Activated naive CD4-positive, alpha-beta T cell treated with anti-CD3 and anti-CD28 coated beads, Interleukin-2, amount 50 U/mL, for 16 hours (primary cell): ENCODE measurements at regions not wholly inside any gene's neighbourhood (a gene's known extent, or its start where the extent isn't known, plus 50 kb on each side); places are given as distances from the start of the nearest gene placed in this dataset.

ENCODE experiments used
- DNase-seq: peaks from one replicate; pipeline ENCODE4 v3.0.0-alpha.2; 2020

DNA sequence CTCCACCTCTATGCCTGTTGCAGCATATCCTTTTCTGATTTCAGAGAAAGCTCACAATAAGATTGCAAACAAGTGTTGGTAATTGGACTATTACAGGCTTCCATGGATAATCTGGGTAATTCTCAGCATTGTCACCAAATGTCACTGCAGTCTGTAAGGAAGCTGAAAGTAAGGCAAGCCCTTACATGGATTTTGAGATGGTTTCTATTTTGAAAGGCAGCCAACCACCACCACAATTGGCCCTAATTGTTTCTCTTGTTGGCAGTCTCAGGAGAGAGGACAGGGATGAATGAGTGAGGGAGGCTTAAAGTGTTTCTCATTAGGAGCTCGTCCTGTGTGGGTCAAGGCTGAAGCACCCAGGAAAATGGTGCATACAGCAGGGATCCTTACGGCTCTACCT, 879.9 kb downstream of the TUSC7 start:
- DNase-seq: no peak

DNA sequence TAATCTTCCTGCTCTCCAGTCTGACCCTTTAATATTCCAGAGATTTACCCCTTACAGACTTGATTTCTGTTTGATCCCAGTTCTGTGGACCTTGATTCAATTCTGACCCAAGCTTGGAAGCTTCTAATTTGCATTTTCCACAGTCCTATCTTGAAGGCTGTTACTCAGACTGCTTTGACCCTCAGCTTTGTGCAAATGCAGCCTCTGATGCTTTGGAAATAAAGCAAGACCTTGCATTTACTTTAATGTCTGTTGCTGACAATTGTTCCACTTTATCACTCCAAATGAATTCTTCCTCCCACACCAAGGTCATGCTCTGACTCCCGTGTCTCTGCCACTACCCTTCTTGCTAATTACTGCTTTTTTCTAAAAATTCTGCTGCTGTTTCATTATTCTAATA, 886.0 kb downstream of the TUSC7 start:
- DNase-seq: no peak

DNA sequence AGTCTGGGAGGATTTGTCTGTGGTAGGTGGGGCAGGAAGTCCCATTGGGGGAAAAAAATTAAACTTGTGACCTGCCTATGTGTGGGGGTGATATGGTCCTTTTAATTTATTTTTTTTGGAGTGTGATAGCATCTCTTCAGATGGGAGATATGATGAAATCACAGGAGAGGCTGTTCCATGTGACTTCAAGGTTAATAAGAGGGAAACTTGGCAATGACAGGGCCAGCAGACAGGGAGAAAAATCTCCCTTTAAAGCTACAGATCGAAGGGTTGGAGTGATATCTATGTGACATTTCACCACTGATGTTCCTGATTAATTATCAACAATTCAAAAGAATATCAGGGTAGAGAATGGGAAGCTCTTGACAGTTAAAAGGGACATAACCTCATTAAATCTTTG, 886.9 kb downstream of the TUSC7 start:
- DNase-seq: no peak

DNA sequence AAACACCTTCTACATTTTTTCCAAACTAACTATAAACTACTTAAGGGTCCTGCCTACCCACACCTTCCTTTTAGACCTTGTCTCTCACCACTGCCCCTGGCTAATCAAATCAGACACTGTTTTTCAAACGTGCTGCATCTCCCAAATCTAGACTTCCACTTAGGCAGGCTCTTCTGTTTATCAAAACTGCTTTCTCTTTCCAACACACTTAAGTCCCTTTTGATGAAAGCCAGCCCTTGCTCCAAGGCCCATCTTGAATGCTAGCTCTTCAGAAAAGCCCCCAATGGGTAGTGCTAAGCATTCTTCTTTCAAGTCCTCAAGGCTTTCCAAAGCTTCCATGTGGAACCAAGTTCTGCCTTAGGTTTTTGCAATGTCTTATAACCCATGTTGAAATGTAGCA, 888.3 kb downstream of the TUSC7 start:
- DNase-seq: no peak

DNA sequence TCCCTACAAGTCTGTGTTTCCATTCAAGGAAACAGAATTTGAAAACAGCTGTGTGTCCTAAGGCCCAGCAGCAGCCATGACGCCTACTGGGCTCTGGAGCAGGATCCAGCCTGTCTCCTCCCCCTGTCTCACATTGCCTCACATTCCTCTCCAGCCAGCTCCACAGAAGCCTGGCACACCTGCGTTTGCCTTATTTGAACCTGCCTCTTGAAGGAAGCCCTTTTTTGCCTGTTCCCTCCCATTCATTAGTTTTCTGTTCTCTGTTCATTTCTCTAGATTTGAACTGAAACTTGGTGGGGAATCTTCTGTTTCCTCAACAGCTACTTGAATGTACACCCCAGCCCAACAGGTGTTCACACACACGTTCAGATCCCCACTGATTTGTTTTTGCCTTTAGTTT, 890.5 kb downstream of the TUSC7 start:
- no peak for DNase-seq

DNA sequence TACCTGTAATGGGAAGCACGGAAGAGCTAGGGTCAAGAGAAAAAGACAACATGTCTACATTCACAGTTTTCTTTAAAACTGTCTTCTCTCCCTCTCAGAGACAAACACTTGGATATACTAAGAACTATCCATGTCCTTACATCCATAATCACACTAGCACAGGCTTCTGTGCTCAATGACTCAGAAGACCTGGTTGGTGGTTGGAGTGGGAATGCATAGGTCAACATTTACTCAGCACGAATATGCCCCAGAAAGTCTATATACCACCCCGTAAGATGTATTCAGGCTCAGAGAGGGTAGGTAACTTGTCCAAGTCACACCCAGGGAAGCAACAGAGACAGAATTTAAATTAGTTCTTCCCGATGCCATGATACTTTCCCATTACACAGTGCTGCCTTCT, 891.1 kb downstream of the TUSC7 start:
- DNase-seq: no peak

DNA sequence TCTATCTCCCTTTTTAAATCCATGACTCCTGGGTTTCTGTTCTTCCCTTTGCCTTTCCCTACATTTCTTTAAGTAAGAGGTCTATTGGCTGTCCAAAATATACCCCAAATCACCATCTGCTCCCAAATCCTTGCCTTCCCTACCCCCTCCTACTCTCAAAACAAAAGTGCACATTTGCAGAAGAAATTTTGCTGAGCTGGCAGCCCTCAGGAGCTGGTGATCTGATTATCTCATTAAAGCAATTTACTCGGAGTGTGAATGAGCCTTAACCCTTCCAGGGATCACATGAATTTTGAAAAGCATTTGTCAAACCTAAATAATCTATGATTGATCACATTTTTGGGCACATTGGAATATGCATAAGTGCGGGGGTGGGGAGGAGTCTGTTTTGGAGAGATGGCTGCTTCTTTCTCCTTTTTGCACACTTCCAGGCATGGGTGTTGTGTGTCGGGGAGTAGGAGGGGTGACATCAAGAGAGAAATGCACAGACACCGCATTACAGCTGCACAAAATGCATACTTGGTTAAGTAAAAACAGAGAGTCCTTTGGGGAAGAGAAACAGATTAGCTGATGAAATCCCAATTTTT, 892.6 kb downstream of the TUSC7 start:
- DNase-seq: no peak

DNA sequence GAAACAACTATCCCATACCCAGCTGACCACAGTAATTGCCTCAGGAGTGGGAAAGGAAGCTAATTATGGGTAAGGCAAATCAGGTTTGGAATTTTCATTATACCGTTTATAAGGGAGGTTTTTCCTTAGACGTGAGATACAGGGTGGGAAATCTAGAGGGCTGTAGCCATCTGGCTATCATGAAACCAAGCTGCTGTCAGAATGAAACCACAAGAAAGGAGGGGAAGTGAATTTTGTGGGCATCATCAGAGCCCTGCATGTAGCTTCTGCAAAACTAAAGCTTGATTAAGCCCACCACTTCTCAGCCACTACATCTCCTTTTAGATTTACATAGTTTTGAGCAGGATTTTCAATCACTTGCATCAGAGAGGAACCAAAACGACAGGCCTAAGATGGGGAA, 893.5 kb downstream of the TUSC7 start:
- DNase-seq: no peak

DNA sequence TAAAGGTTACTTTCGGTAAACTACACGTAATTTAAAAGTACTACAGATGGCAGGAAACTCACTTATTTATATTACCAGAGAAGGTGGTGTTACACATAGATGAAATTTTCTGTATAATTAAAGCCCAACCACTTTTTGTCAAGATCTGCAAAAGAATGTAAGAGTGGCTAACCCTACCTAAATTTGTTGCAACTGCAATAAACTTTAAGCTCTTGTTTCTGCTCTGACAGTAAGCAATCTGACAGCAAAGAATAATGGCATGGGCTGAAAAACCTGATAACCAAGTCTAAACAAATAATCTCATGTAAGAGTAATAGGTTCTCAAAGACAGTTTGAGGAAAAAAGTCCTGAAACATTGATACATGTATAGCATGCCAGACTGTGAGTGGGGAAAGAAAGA, 897.3 kb downstream of the TUSC7 start:
- no peak for DNase-seq

DNA sequence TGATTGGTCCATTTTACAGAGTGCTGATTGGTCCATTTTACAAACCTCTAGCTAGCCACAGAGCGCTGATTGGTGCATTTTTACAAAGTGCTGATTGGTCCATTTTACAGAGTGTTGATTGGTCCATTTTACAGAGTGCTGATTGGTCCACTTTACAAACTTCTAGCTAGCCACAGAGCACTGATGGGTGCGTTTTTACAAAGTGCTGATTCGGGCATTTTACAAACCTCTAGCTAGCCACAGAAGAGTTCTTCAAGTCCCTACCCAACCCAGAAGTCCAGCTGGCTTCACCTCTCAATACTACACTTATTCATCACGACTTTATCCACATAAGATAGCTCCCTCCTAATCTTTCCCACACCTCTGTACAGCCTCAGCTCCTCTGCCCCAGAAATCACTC, 899.8 kb downstream of the TUSC7 start:
- DNase-seq: no peak

DNA sequence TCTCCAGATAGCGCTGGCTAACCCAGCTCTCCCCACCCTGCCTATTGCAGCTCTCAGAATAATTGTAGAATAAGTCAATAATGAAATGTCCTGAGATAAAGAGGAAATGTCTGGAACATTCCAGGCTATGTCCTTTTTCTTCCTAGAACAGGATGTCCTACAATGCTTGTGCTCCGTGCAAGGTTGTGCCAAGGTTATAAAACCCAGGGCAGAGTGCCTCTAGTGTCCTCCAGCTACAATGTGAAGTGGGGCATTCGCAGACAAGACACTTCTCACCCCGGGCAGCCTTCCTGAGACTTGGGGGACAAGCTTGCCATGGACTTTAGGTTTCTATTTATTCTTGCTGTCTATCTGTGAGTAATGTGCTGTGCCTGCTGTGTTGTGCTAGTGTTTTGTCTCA, 900.6 kb downstream of the TUSC7 start:
- no peak for DNase-seq

DNA sequence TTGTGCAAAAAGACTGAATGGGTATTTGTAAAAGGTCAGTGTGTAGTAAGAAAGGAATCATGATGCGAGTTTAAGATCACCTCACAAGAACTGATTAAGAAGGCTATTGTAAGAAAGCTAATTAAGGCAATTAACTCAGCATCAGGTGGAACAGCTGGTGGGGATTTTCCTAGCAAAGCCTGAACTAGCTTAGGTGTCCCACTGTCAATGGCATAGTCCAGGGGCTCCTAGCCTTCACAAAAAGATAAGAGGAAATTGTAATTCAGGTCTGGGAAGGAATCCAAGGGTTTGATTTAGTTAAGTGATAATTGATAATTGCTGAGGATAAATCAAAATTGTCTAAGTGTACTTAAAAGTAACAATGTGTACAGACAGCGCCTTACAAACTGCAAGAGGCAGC, 901.6 kb downstream of the TUSC7 start:
- no peak for DNase-seq

DNA sequence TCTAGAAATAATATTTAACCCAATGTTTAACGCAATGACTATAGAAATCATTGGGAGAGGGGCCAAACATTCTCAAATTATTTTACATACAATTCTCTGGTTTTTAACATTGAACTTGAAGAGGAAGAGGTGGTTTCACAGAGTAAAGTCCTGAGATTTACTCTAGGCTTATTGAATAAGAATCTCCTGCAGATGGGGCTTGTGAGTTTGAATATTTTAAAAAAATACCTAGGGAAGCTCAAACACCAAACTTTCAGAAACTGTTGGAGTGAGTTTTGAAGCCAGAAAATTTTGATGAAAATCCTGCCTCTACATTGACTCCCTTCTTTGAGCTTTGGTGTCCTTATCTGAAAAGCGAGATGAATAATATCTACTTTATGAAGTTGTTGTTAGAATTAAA, 906.6 kb downstream of the TUSC7 start:
- DNase-seq: no peak

DNA sequence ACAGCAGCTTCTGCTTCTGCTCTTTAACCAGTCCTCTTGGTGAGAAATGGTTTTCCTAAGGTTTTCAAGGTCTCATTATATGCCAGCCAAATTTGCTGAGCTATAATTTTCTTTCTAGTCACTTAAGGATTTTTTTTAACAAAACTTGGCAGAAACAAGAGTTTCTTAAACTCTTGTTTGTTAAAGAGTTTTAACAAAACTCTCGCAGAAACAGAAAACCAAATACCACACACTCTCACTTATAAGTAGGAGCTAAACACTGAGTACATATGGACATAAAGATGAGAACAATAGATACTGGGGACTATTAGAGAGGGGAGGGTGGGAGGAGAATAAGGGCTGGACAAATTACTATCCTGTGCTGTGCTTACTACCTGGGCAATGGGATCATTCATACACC, 908.3 kb downstream of the TUSC7 start:
- no peak for DNase-seq

DNA sequence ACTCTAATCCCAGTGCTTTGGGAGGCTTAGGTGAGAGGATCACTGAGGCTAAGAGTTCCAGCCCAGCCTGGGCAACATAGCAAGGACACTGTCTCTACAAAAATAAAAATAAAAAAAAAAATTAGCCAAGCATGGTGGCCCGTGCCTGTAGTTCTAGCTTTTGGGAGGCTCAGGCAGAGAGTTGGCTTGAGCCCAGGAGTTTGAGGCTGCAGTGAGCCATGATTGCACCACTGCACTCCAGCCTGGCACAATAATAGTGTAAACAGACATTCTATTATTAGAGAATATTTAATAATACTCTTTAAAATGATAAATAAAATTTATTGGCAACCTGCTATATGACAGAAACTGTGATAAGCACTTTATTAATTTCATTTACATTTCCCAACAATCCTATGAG, 908.9 kb downstream of the TUSC7 start:
- DNase-seq: no peak

DNA sequence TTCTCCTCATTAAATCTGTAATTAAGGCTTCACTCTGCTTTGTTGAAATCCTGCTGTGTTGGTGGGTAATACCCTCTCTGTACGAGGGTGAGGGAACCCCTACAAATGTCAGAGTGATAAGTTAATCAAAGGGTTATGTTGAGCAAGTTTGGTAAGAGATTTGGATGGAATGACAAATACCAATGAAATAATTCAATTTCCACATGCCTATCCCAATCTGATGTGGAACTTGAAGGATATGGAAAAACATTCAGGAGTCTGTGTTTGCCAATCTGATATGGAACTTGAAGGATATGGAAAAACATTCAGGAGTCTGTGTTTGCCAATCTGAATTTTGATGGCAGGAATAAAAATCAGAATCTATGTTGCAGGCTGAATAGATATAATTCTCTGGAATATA, 910.2 kb downstream of the TUSC7 start:
- no peak for DNase-seq

DNA sequence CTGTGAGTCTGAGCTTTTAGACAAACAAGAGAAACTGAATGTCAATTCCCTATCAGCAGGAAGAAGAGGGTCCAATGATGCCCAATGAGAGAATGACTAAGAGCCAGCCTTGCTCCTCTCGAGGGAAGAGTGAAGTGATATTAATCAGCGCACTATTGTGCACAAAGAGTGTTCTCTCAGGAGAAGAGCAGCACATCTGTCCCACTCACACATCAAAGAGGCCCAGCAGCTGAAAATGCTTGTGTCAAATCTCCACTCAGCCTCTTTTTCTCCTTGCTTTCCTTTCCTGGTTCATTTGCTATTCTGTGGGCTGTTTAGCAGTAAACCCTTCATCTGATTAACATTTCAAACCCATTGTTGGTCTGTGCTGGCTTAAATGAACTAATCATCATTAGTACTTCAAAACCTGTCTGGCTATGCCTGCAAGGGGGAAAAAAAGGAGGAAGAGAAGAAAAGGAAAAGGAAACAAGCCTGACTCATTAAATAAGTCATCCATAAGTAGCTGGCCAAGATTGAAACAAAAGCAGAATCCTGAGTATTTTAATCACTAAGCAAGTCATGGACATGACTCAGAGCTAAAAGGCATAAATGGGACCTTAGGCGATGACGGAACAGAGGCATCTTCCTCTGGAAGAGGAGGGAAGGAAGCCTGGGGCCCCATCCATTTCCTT, 912.7 kb downstream of the TUSC7 start:
- DNase-seq: no peak

DNA sequence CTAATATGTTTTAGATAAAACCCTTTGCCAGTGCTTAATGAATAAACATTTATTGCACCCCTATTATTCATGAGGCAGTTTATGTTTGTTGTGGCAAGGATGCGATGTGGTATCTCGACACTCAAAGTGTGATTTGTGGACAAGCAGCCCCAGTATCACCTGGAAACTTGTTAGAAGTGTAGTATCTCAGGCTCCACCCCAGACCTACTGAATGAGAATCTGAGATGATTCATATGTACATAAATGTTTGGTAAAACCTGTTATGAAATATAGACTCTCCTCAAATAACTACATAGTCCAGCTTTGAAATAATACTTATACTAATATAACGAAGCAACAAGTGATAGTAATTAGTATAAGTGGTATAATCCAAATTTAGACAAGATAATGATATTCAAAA, 914.8 kb downstream of the TUSC7 start:
- DNase-seq: no peak

DNA sequence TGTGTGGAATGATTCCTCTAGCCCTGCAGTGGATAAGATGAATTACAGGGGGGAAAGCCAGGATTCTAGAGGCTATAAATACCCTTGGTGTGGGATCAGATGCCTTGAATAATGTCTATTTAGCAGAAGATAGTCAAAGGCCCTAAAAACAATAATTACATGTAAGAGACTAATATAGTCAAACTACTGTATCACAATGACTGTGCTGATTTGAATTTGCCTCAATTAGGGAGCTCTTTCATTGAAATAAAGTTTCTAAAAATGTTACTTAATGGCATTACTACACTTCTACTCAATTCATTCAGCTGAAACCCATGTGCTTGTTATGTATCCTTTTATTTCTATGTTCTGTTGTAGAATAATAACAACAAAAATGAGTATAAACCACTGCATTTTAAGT, 915.6 kb downstream of the TUSC7 start:
- no peak for DNase-seq

DNA sequence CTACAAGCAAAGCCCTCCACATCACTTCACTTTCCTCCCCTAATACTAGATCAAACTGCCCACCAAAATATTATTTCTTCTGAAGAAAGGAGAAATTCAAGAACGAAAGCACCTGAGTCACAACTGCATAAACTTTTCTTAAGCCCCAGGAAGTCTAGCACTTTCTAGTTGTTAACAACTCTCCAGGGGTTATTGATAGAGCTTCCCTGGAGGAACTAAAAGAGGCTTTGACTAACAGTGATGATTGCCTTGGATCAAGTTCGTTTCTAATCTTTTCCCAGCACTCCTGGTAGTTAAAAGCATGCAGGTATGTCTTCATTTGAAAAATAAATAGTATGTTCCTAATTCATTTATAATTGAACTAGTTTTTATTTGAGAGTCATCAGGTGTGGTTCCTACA, 917.0 kb downstream of the TUSC7 start:
- DNase-seq: no peak

DNA sequence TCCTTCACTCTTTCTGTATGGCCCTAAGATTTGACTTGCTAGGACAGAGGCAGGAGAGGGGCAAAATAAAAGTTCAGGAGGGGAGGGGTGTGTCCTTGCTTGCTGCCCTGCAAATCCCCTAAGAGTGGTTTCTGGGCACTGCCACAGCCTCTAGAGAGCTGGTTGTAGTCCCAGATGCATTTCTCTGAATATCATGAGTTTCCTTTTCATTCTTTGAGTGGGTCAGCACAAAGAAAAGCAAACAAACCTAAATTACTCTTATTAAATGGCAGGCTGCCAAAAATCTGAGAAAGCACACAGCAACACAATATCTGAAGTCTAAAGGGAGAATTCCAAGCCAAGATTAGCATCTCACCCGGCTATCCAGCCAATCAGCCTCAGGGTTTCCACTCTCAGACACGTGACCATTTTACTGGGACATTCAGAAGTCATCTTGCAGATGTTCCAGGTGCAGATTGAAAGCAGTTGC, 919.3 kb downstream of the TUSC7 start:
- no peak for DNase-seq

DNA sequence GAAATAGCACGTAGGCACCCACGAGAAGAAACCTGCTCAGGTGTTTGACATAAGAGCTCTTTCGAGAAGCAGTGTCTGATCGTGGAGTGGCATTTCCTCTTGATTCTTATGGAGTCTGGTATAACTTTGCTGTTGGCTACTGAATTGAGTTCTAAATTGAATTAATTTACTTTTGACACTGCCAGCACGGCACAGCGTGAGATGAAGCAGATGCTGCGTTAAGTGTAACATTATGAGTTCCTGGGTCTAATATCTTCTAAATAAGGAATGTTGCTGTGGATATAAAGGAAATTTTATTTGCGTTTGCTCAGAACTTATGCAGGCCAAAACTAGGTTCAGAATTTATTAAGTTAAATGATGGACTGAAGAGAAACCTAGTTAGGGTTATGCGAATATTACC, 919.9 kb downstream of the TUSC7 start:
- DNase-seq: no peak

DNA sequence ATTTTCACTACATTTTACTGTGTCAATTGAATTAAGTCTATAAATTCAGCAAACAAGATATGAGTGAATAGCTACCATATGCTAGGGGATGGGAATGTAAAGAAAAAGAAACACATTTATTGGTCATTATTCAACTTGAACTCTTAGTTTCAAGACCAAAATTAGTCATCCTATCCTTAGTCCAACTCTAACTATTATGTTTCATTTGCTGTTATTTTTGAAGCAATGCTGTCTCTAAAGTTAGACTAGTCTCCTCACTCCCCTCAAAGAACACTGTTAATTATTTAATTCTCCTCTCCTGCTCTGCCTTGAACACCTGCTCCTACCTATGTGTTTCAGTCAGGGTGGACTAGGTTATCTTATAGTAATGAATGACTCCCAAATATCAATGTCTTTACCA, 920.9 kb downstream of the TUSC7 start:
- no peak for DNase-seq

DNA sequence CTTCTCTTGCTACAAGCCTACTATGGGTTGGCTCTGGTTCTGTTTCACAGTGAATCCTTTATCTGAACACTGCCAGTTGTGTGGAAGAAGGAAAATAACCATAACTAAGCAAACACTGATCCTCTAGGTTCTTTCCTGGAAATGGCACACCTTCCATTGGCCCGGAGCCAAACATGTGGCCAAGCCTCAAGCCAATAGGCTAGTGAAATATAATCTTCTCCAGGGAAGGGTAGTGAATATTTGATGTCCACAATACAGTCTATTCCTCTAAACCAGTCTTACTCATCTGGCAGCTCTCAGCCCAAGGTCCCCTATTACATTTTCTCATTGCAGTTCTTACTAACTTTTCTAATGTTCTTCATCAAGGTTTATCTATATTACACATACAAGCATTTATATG, 921.3 kb downstream of the TUSC7 start:
- no peak for DNase-seq

DNA sequence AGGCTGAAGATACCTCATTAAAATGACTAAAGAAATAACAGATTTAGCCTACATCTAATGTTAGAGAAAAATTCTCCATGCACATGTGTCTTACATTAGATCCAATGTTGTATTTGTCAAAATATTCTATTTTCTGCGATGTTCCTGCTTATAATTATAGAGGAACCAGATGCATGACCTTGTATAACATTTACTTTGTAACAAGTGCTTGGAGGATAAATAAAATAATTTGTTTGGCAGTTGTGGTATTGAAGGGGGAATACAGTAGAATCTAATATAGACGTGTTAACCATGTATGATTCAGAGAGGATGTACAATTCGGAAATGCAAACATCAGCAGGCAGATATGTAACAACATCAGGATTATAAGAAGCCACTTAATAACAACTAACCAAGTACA, 922.2 kb downstream of the TUSC7 start:
- DNase-seq: no peak
